ENCODE measurements at regions not wholly inside any gene's neighbourhood (a gene's known extent, or its start where the extent isn't known, plus 50 kb on each side); places are given as distances from the start of the nearest gene placed in this dataset.

DNA sequence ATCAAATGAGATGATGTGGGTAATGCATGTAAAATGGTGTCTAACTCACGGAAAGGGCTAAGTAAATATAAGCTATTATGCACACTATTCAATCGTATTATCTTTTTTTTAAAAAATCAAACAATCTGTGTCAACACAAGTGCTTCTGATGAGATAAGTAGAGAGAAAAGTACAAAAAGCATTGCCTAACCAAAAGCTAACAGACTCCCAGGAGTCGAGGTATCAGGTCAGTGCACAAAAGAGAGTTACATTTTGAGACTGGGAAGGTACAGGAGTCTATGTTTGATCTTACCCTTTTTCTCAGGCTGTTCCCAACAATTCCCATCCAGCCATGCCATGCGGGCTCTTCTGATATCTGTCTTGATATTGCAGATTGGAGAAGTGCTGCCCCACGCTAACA is 203.3 kb upstream of the ZIC3 start:
- H3K27ac ChIP-seq (ENCODE audit: low read length): no peak overlapping the region
- H3K9ac ChIP-seq (ENCODE audit: low read length): no peak overlapping the region
- no peaks in the 10 kb centered on the region for H3K36me3 ChIP-seq (ENCODE audit: insufficient read depth, low read length)
- no peaks in the 10 kb centered on the region for H4K20me1 ChIP-seq (ENCODE audit: insufficient read depth)
- no peaks in the 10 kb centered on the region for H3K27me3 ChIP-seq (ENCODE audit: insufficient read depth, low read depth, low read length)
- no peaks in the 10 kb centered on the region for H3K9me3 ChIP-seq (ENCODE audit: low read length)
- no peak overlapping the region for H3K4me3 ChIP-seq (ENCODE audit: low read length)
- TF ChIP-seq REST (IDR thresholded peaks at IDR 0.05; ENCODE audit: borderline replicate concordance): no peak
- no peak for TF ChIP-seq EP300 (conservative IDR thresholded peaks at IDR 0.05; ENCODE audit: poor library complexity, severe bottlenecking)
- TF ChIP-seq CTCF (IDR thresholded peaks at IDR 0.05; ENCODE audit: poor library complexity, severe bottlenecking): no peak
- no peak for TF ChIP-seq EZH2 (IDR thresholded peaks at IDR 0.05; ENCODE audit: borderline replicate concordance, insufficient read depth, low read length, poor library complexity, severe bottlenecking)
- TF ChIP-seq RAD21 (conservative IDR thresholded peaks at IDR 0.05): no peak
- TF ChIP-seq MXI1 (conservative IDR thresholded peaks at IDR 0.05; ENCODE audit: poor library complexity, severe bottlenecking): no peak
- TF ChIP-seq TAF1 (IDR thresholded peaks at IDR 0.05; ENCODE audit: low read depth): no peak
- TF ChIP-seq SMC3 (conservative IDR thresholded peaks at IDR 0.05; ENCODE audit: poor library complexity): no peak
- no peak for TF ChIP-seq POLR2AphosphoS5 (IDR thresholded peaks at IDR 0.05)
- no peak overlapping the region for H3K4me2 ChIP-seq (ENCODE audit: low read length)
- no peaks in the 10 kb centered on the region for H3K79me2 ChIP-seq (replicated peaks; ENCODE audit: insufficient read depth, low read length)
- H3F3A ChIP-seq (ENCODE audit: insufficient read depth, low read length, poor library complexity, severe bottlenecking): no peaks in the 10 kb centered on the region
- no peaks in the 10 kb centered on the region for H3K9me2 ChIP-seq (ENCODE audit: insufficient read depth, low read length)
- H2AFZ ChIP-seq (ENCODE audit: low read depth, low read length): no peak overlapping the region

- Histone ChIP-seq H4K20me1 (ENCODE audit: insufficient read depth) (no peaks in the 10 kb centered on the region), H2AFZ (ENCODE audit: low read depth, low read length) (no peak overlapping the region), H3F3A (ENCODE audit: insufficient read depth, low read length, poor library complexity, severe bottlenecking) (no peaks in the 10 kb centered on the region), H3K9me2 (ENCODE audit: insufficient read depth, low read length) (no peaks in the 10 kb centered on the region), H3K9ac (ENCODE audit: low read length) (no peak overlapping the region), H3K79me2 (replicated peaks; ENCODE audit: insufficient read depth, low read length) (no peaks in the 10 kb centered on the region), H3K9me3 (ENCODE audit: low read length) (no peaks in the 10 kb centered on the region), H3K27me3 (ENCODE audit: insufficient read depth, low read depth, low read length) (no peaks in the 10 kb centered on the region), H3K36me3 (ENCODE audit: insufficient read depth, low read length) (no peaks in the 10 kb centered on the region), H3K27ac (ENCODE audit: low read length) (no peak overlapping the region), H3K4me2 (ENCODE audit: low read length) (no peak overlapping the region), H3K4me3 (ENCODE audit: low read length) (no peak overlapping the region)
- TF ChIP-seq RAD21 (conservative IDR thresholded peaks at IDR 0.05) (no peak), CTCF (IDR thresholded peaks at IDR 0.05; ENCODE audit: poor library complexity, severe bottlenecking) (no peak), POLR2AphosphoS5 (IDR thresholded peaks at IDR 0.05) (no peak)
Measured at GRCh38 chrX:137354851-137355250, 211.1 kb upstream of the ZIC3 start.

Data from neural cell (in vitro differentiated cells).